Astrocyte of the spinal cord (primary cell): ENCODE measurements at regions not wholly inside any gene's neighbourhood (a gene's known extent, or its start where the extent isn't known, plus 50 kb on each side); places are given as distances from the start of the nearest gene placed in this dataset.
"Not testable (repeated sequence)": the region's sequence is repeated elsewhere in the genome, so short reads cannot be mapped to it uniquely, and the experiment has no call there.

Source experiments
- DNase-seq: peaks from one replicate; pipeline ENCODE4 v3.0.0; 2011; ENCODE audit warnings: low read depth, low spot score
- H3K4me3 ChIP-seq: 2 replicates; pipeline ENCODE4 v1.5.1; 2011; ENCODE audit warnings: low read depth, mild to moderate bottlenecking, low read length, moderate library complexity
- CTCF ChIP-seq: IDR thresholded peaks from 2 replicates; pipeline ENCODE4 v1.5.1; 2012; ENCODE audit warnings: low read depth, mild to moderate bottlenecking, low read length, inconsistent platforms
- in situ Hi-C: cut with HindIII; loops from 2 replicates; pipeline ENCODE4 v1.10.0; 2017; ENCODE audit warnings: low sequenced_read_pairs

GRCh38 chr14:87758876-87759275 is 234.1 kb downstream of the GALC start:
- in situ Hi-C loops: no loop called here
- DNase-seq: no peak
- H3K4me3 ChIP-seq: no peak overlapping the region
- no peak for TF ChIP-seq CTCF

GRCh38 chr14:87756661-87757060 is 236.3 kb downstream of the GALC start:
- TF ChIP-seq CTCF: no peak
- no peak for DNase-seq
- in situ Hi-C loops: no loop called here

GRCh38 chr14:87754520-87755223 is 238.3 kb downstream of the GALC start:
- in situ Hi-C loops: no loop called here
- no peak overlapping the region for H3K4me3 ChIP-seq

More at GRCh38 chr14:87756661-87757060, 236.3 kb downstream of the GALC start:
- no peak overlapping the region for H3K4me3 ChIP-seq

GRCh38 chr14:87748558-87748957 is 244.4 kb downstream of the GALC start:
- in situ Hi-C loops: no loop called here
- no peak for DNase-seq
- no peak overlapping the region for H3K4me3 ChIP-seq
- no peak for TF ChIP-seq CTCF

More at GRCh38 chr14:87754520-87755223, 238.3 kb downstream of the GALC start:
- DNase-seq: no peak
- no peak for TF ChIP-seq CTCF

- DNase-seq: peak; percentile 2
- in situ Hi-C loops: no loop called here
- no peak overlapping the region for H3K4me3 ChIP-seq
- peak; percentile 62 for TF ChIP-seq CTCF
These were observed 247.4 kb downstream of the GALC start for GRCh38 chr14:87745507-87746118.

GRCh38 chr14:87734577-87735360 is 258.2 kb downstream of the GALC start:
- in situ Hi-C loops, H3K4me3 ChIP-seq, DNase-seq: not testable (repeated sequence)

GRCh38 chr14:87733115-87733514 is 259.9 kb downstream of the GALC start:
- H3K4me3 ChIP-seq, in situ Hi-C loops, DNase-seq: not testable (repeated sequence)
